G401.6 (cell line): ENCODE measurements at regions not wholly inside any gene's neighbourhood (a gene's known extent, or its start where the extent isn't known, plus 50 kb on each side); places are given as distances from the start of the nearest gene placed in this dataset.
"Not testable (repeated sequence)": the region's sequence is repeated elsewhere in the genome, so short reads cannot be mapped to it uniquely, and the experiment has no call there.

Source experiments
- FAIRE-seq: peaks from 2 replicates; lab custom pipeline; 2012; peaks lifted over from hg19 to GRCh38; lab: Jason Lieb, UNC

DNA sequence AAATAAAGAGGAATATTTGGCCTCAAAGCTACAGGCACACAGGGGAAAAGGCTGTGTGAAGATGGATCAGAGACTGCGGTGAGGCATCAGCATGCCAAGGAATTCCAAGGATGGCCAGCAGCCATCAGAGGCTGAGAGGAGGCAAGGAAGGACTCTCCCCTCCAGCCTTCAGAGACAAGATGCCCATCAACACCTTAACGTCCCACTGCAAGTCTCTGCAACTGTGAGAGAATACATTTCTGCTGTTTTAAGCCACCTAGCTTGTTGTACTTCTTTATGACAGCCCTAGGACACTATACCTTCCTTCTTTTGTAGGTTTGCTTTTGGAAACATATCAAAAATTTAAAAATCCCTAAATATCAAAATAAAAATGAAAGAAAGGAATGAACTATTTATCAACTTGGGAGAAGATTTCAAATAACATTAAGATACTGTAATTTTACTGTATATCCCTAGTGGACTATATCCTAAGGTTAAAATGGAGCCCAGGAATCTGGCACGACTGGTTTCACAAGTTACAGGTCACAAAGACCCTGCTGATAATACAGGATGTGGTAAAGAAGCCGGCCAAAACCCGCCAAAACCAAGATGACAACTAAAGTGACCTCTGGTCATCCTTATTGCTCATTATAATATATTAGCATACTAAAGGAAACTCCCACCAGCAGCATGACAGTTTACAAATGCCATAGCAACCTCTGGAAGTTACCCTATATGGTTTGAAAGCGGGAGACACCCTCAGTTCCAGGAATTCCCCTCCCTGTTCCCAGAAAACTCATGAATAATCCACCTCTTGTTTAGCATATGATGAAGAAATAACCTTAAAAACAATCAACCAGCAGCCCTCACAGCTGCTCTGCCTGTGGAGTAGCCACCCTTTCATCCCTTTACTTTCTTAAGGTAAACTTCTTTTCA lies 185.2 kb downstream of the AVL9 start:
- FAIRE-seq: no peak

- no peak for FAIRE-seq
Measured at GRCh38 chr7:32679192-32679591, 183.9 kb downstream of the AVL9 start.

DNA sequence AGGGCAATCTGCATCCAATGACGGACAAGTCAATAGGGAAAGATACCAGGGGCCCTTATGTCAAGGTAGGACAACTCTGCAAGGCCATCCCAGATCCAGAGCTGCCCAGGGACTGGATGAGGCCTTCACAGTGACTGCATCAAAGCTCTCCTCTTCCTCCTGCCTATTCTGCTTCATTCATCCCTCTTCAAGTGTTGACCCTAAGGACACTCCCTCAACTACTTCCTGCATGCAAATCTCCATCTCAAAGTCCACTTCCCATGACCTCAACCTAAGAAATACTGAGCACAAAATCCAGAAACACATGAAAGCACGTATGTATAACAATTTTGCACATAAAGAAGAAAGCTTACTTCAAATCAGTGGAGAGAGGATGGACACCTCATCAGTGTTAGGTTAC lies 182.3 kb downstream of the AVL9 start:
- no peak for FAIRE-seq

DNA sequence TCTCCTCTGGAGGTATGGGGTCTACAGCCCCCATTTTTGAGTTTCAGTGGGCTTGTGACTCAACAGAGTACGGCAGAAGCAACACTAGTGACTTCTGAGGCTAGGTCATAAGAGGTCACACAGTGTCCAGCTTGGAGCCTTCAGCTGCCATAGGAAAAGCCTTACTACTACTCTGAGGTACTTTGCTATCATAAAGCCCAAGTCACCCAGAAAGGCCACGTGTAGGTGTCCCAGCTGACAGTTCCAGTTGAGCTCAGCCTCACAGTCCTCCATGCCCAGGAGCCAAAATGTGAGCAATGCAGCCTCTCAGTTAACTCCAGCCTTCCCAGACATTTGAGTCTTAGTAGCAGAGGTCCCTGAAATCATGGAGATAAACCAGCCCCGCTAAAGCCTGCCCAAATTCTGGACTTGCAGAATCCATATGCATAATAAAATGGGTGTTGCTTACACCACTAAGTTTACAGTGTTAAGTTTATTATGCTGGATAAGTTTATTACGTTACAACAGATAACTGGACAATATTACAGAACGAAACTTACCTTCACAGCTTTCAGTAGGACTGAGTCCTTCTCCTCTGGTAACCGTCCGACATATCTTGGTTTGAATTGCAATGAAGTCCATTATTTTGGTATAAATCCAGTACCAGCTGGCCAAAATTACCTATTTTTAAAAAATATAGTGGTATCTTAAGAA lies 181.1 kb downstream of the AVL9 start:
- FAIRE-seq: no peak

GRCh38 chr7:32673275-32673983 lies 178.1 kb downstream of the AVL9 start:
- no peak for FAIRE-seq

GRCh38 chr7:32670110-32671025 lies 175.1 kb downstream of the AVL9 start:
- FAIRE-seq: no peak

- FAIRE-seq: not testable (repeated sequence)
Measured at GRCh38 chr7:32669173-32669870, 174.0 kb downstream of the AVL9 start.

DNA sequence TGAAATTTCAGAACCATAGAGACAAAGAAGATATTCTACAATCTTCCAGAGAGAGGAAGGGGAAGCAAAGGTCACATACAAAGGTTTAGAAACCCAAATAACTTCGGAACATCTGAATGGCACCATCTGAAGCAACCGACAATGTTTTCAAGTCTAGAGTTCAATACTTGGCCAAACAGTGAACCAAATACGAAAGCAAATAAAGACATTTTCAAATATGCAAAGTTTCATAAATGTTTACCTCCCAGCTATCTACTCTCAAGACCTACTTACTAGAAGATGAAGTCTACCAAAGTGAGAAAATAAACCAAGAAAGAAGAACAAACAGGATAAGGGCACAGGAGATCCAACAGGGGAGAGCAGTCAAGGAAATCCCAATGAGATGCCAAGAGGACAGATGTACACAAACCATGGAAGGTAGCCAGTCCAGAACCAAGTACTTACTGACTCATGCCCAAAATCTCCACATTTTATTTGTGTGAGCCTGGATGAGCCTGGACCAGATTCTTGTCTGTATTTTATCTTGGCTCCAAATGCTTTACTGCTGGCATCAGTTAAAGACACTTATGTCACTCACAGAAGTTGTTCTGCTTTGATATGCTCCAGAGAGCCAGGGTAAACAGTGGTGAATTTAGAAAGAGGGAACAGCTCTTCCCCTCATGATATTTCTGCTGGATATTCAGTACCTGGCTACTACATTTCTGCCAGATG lies 173.3 kb downstream of the AVL9 start:
- not testable (repeated sequence) for FAIRE-seq

DNA sequence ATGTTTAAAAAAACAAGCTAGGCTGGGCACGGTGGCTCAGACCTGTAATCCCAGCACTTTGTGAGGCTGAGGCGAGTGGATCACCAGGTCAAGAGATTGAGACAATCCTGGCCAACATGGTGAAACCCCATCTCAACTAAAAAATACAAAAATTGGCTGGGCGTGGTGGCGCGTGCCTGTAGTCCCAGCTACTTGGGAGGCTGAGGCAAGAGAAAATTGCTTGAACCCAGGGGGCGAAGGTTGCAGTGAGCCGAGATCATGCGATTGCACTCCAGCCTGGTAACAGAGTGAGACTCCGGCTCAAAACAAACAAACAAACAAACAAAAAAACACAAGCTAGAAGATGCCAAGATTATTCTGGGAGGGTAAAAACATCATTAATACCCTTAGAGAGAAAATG lies 172.3 kb downstream of the AVL9 start:
- not testable (repeated sequence) for FAIRE-seq

- not testable (repeated sequence) for FAIRE-seq
Measured at GRCh38 chr7:32663805-32664211, 168.5 kb downstream of the AVL9 start.

DNA sequence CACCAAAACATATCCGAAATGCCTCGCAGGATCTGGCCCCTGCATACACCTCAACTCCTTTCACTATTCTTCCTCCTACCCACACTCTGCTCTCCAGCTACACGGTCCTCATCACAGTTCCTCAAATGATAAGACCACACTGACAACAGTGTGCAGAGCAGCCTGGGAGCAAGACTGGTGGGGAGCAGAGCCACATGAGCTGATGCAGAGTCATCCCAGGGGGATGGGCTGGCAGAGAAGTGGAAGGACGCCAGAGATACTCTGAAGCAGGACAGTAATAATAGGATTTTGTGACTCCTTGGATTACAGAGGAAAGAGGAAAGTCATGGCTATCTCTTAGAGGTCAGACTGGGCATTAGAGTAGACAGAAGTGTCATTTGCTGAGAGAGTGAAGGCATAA lies 167.2 kb downstream of the AVL9 start:
- FAIRE-seq: not testable (repeated sequence)

DNA sequence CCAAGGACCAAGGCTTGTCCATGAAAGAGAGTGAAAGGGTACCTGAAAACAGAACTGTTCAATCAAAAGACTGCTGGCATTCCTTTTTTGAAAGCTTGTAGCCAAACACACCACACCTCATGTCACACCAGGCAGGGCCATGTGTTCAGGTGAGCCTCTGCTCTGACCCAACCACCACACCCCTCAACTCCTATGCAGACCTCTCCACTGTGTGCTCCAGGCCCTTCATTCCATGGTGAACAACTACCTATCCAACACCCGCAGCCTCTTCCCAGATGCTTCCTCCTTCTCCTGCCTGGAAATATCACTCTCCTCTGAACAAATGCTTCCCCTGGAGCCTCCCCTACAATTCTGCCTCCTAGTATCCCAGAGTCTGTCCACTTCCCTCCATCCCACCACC lies 166.6 kb downstream of the AVL9 start:
- FAIRE-seq: no peak

GRCh38 chr7:32661501-32661900 lies 166.2 kb downstream of the AVL9 start:
- no peak for FAIRE-seq

- FAIRE-seq: no peak
Measured at GRCh38 chr7:32660936-32661335, 165.6 kb downstream of the AVL9 start.

DNA sequence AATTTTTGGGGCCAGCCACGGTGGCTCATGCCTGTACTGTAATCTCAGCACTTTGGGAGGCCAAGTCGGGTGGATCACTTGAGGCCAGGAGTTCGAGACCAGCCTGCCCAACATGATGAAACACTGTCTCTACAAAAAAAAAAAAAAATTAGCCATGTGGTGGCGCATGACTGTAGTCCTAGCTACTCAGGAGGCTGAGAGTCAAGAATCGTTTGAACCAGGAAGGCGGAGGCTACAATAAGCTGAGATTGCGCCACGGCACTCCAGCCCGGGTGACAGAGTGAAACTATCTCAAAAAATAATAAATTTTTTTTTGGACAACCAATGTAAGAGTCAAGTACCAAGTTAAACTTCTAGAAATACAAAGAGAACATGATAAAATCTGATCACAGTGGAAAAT lies 164.6 kb downstream of the AVL9 start:
- FAIRE-seq: no peak

DNA sequence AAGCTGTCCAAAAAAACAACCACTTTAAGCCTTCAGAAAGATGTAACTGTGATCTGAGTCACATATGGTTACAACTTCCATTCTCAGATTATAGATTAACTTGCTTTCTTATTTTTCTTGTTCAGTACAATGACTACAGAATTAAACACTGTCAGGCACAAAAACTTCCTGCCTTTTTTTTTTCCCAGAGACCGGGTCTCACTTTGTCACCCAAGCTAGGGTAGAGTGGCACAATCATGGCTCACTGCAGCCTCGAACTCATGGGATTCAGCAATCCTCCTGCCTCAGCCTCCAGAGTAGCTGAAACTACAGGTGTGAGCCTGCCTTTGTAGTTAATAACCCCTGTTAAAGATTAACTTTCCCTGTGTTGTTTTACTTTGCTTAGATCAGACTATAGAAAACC lies 163.2 kb downstream of the AVL9 start:
- no peak for FAIRE-seq

DNA sequence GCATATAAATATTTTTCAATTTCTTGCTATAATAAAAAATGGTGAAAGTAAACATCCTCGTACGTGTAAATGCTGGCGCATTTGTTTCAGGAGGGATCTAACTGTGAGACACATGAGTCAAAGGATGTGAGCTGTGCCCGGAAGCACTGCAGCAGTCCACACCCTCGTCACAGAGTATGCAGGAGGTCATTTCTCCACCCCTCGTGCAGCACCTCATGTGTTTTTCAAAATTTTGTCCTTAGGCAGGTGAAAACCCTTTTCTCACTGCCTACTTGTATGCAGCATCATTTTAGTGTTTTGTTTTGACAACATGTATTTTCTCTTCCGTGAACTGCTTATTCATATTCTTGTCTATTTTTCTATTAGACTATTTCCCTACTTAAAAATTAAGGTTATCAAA lies 162.7 kb downstream of the AVL9 start:
- no peak for FAIRE-seq

- FAIRE-seq: not testable (repeated sequence)
Measured at GRCh38 chr7:32654549-32654948, 159.3 kb downstream of the AVL9 start.

DNA sequence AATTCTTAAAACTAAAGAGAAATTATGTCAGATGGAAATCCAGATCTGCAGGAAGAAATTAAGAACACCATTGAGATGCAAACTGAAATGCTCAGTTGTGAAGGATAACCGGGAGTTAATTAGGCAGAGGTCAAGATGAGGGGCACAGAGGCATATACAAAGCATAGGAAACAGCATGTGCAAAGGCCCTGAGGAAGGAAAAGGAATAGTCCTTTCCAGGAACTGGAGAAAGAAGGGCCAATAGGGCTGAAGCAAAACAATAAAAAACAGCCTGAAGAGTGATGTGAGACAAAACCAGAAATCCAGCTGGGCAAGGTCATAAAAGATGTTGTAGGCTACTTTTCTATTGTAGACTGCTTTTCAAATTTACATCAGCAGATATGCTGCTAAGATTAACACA lies 155.1 kb downstream of the AVL9 start:
- not testable (repeated sequence) for FAIRE-seq

DNA sequence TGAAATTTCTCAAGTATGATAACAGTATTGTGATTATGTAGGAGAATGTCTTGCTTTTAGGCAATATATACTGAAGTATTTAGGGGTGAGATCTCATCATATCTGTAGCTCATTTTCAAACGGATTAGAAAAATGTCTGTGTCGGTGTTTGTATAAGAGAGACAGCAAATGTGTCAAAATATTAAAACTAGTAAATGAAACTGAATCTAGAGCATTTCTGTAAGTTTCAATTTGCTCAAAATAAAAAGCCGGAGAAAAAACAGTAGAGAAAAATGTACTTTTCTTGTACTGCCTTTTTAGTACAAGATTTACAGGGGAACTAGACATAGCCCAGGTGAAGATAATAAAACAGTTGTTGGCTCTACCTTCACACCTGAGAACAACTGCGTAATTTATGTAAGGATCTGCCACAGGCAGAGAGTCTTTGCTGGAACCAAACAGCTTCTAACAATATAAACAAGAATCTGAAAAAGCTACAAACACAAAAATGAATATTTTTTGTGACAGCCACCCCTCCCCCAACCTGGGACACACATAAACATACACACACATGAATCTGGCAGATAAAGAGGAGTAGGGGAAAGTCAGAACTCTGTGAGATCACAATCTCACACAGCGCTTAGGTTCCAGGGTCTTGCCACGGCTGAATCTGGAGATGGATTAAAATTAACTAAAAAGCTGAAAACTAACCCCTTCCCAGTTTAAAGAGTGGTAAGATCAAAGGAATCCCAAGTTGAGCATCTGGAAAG lies 153.3 kb downstream of the AVL9 start:
- FAIRE-seq: no peak
